MM.1S (cell line): ENCODE measurements at regions not wholly inside any gene's neighbourhood (a gene's known extent, or its start where the extent isn't known, plus 50 kb on each side); places are given as distances from the start of the nearest gene placed in this dataset.

Experiments
- DNase-seq: peaks from one replicate; pipeline ENCODE4 v3.0.0-alpha.2; 2015
- H2AFZ ChIP-seq: fragments of 300-600 bp; sonication (generic); 2 replicates; pipeline ENCODE4 v1.6.0; 2016; ENCODE audit warnings: antibody characterized with exemption, low read length
- H3F3A ChIP-seq: fragments of 300-600 bp; sonication (generic); 2 replicates; pipeline ENCODE4 v1.6.1; 2016; ENCODE audit warnings: mild to moderate bottlenecking, antibody characterized with exemption, low read length, moderate library complexity, mixed read lengths; ENCODE audit not compliant: insufficient read depth
- H3K27ac ChIP-seq: fragments of 300-600 bp; sonication (generic); 2 replicates; pipeline ENCODE4 v1.5.1; 2016; ENCODE audit warnings: mild to moderate bottlenecking, low read length
- H3K27me3 ChIP-seq: fragments of 300-600 bp; sonication (generic); replicated peaks from 2 replicates; pipeline ENCODE4 v1.6.0; 2016; ENCODE audit warnings: low read length; ENCODE audit not compliant: insufficient read depth
- H3K36me3 ChIP-seq: fragments of 300-600 bp; sonication (generic); replicated peaks from 2 replicates; pipeline ENCODE4 v1.6.1; 2016; ENCODE audit warnings: mild to moderate bottlenecking, low read length, mixed read lengths; ENCODE audit not compliant: insufficient read depth
- H3K4me1 ChIP-seq: fragments of 300-600 bp; sonication (generic); 2 replicates; pipeline ENCODE4 v1.6.1; 2016; ENCODE audit warnings: low read length, mixed read lengths
- H3K4me2 ChIP-seq: fragments of 300-600 bp; sonication (generic); 2 replicates; pipeline ENCODE4 v1.6.0; 2016; ENCODE audit warnings: low read depth, low read length
- H3K4me3 ChIP-seq: fragments of 300-600 bp; sonication (generic); 2 replicates; pipeline ENCODE4 v1.5.1; 2016; ENCODE audit warnings: low read length, mixed read lengths
- H3K79me2 ChIP-seq: fragments of 300-600 bp; sonication (generic); 2 replicates; pipeline ENCODE4 v1.6.1; 2016; ENCODE audit warnings: mixed run types, low read length, mixed read lengths
- H3K9ac ChIP-seq: fragments of 300-600 bp; sonication (generic); 2 replicates; pipeline ENCODE4 v1.6.1; 2016; ENCODE audit warnings: low read length, mixed read lengths
- H3K9me2 ChIP-seq: fragments of 300-600 bp; sonication (generic); replicated peaks from 2 replicates; pipeline ENCODE4 v1.6.1; 2016; ENCODE audit warnings: mild to moderate bottlenecking, low read length, mixed read lengths; ENCODE audit not compliant: insufficient read depth
- H3K9me3 ChIP-seq: fragments of 300-600 bp; sonication (generic); replicated peaks from 2 replicates; pipeline ENCODE4 v1.6.1; 2016; ENCODE audit warnings: mild to moderate bottlenecking, low read length, mixed read lengths; ENCODE audit not compliant: insufficient read depth
- H4K20me1 ChIP-seq: fragments of 300-600 bp; sonication (generic); 2 replicates; pipeline ENCODE4 v1.6.1; 2016; ENCODE audit warnings: mild to moderate bottlenecking, low read length, moderate library complexity, mixed read lengths; ENCODE audit not compliant: insufficient read depth
- EZH2 ChIP-seq: fragments of 300-600 bp; sonication (generic); optimal IDR thresholded peaks from 2 replicates; pipeline ENCODE3; 2017; ENCODE audit warnings: low read depth, mild to moderate bottlenecking, antibody characterized with exemption, low read length, mixed read lengths
- EZH2phosphoT487 ChIP-seq: fragments of 300-600 bp; sonication (generic); IDR thresholded peaks from 2 replicates; pipeline ENCODE4 v1.6.1; 2018; ENCODE audit warnings: antibody characterized with exemption, low read length
- TF ChIP-seq, protein P1 (sequence below): fragments of 300-600 bp; sonication (generic); IDR thresholded peaks from 2 replicates; pipeline ENCODE4 v1.5.1; 2016; ENCODE audit warnings: antibody characterized with exemption, low read length, mixed read lengths

GRCh38 chr11:19537803-19538453, 174.7 kb upstream of the NAV2 start:
- H2AFZ ChIP-seq, result no peak overlapping the region
- TF ChIP-seq, protein P1, sequence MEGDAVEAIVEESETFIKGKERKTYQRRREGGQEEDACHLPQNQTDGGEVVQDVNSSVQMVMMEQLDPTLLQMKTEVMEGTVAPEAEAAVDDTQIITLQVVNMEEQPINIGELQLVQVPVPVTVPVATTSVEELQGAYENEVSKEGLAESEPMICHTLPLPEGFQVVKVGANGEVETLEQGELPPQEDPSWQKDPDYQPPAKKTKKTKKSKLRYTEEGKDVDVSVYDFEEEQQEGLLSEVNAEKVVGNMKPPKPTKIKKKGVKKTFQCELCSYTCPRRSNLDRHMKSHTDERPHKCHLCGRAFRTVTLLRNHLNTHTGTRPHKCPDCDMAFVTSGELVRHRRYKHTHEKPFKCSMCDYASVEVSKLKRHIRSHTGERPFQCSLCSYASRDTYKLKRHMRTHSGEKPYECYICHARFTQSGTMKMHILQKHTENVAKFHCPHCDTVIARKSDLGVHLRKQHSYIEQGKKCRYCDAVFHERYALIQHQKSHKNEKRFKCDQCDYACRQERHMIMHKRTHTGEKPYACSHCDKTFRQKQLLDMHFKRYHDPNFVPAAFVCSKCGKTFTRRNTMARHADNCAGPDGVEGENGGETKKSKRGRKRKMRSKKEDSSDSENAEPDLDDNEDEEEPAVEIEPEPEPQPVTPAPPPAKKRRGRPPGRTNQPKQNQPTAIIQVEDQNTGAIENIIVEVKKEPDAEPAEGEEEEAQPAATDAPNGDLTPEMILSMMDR, result no peak
- no peak for TF ChIP-seq EZH2
- TF ChIP-seq EZH2phosphoT487, result no peak
- H3K9me2 ChIP-seq, result no peaks in the 10 kb centered on the region
- no peak overlapping the region for H3K4me3 ChIP-seq
- no peaks in the 10 kb centered on the region for H3K9me3 ChIP-seq
- no peaks in the 10 kb centered on the region for H3K27me3 ChIP-seq
- no peak overlapping the region for H3K9ac ChIP-seq
- H3K27ac ChIP-seq, result no peak overlapping the region
- no peaks in the 10 kb centered on the region for H3F3A ChIP-seq
- DNase-seq, result no peak
- no peak overlapping the region for H3K4me2 ChIP-seq
- no peaks in the 10 kb centered on the region for H4K20me1 ChIP-seq
- H3K79me2 ChIP-seq, result peaks cover 16% of the 10 kb centered on the region
- H3K4me1 ChIP-seq, result peaks cover 7% of the 10 kb centered on the region; the same call in 1 of the 2 replicates
- no peaks in the 10 kb centered on the region for H3K36me3 ChIP-seq

GRCh38 chr11:19536131-19536530, 176.5 kb upstream of the NAV2 start:
- Histone ChIP-seq H3F3A (no peaks in the 10 kb centered on the region), H3K27me3 (no peaks in the 10 kb centered on the region), H3K4me1 (peaks cover 7% of the 10 kb centered on the region; the same call in 1 of the 2 replicates), H4K20me1 (no peaks in the 10 kb centered on the region), H3K4me3 (no peak overlapping the region), H3K4me2 (no peak overlapping the region), H3K79me2 (peaks cover 16% of the 10 kb centered on the region), H3K27ac (no peak overlapping the region), H3K36me3 (no peaks in the 10 kb centered on the region), H3K9me3 (no peaks in the 10 kb centered on the region), H3K9me2 (no peaks in the 10 kb centered on the region), H2AFZ (no peak overlapping the region), H3K9ac (no peak overlapping the region)
- DNase-seq, result no peak
- TF ChIP-seq EZH2, result no peak
- no peak for TF ChIP-seq EZH2phosphoT487
- TF ChIP-seq, protein P1, result no peak

- H4K20me1 ChIP-seq, result no peaks in the 10 kb centered on the region
- H3K27ac ChIP-seq, result no peak overlapping the region
- H3K4me3 ChIP-seq, result no peak overlapping the region
- no peak overlapping the region for H3K9ac ChIP-seq
- H3K4me2 ChIP-seq, result no peak overlapping the region
- no peak for DNase-seq
- TF ChIP-seq, protein P1, result no peak
- TF ChIP-seq EZH2phosphoT487 (no peak), EZH2 (no peak)
- no peaks in the 10 kb centered on the region for H3K9me3 ChIP-seq
- no peak overlapping the region for H2AFZ ChIP-seq
- peaks cover 26% of the 10 kb centered on the region for H3K79me2 ChIP-seq
- no peaks in the 10 kb centered on the region for H3K36me3 ChIP-seq
- H3K27me3 ChIP-seq, result no peaks in the 10 kb centered on the region
- no peaks in the 10 kb centered on the region for H3K9me2 ChIP-seq
- H3K4me1 ChIP-seq, result no peaks in the 10 kb centered on the region
- H3F3A ChIP-seq, result no peaks in the 10 kb centered on the region
Observed at GRCh38 chr11:19530505-19530904, 182.1 kb upstream of the NAV2 start.
